GM12873 (cell line): ENCODE measurements at regions not wholly inside any gene's neighbourhood (a gene's known extent, or its start where the extent isn't known, plus 50 kb on each side); places are given as distances from the start of the nearest gene placed in this dataset.

ENCODE experiments used
- TF ChIP-seq, protein P1 (sequence below): IDR thresholded peaks from 2 replicates; pipeline ENCODE4 v1.5.1; 2012; ENCODE audit warnings: low read depth, mild to moderate bottlenecking, moderate library complexity, low read length, control low read depth; ENCODE audit not compliant: insufficient read depth; ENCODE audit errors: missing control alignments

DNA sequence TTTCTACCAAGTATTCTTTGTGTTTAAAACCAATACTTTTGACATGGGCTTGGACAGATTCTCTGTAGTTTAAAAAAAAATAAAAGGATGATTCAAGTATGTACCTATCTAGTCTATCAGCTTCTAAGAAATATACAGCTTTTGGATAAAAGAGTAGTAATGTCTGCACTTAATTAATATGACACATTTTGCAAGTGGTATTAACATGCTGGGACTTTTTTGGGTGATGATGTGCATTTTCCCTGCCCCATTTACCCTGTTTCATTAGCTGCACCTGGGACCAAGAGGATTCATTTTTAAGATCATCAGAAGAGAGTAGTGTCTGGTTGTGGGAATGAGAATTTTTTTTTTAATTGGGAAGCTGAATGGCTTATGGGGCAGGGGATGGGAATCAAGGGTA lies 236.2 kb upstream of the KLF14 start:
- TF ChIP-seq, protein P1, sequence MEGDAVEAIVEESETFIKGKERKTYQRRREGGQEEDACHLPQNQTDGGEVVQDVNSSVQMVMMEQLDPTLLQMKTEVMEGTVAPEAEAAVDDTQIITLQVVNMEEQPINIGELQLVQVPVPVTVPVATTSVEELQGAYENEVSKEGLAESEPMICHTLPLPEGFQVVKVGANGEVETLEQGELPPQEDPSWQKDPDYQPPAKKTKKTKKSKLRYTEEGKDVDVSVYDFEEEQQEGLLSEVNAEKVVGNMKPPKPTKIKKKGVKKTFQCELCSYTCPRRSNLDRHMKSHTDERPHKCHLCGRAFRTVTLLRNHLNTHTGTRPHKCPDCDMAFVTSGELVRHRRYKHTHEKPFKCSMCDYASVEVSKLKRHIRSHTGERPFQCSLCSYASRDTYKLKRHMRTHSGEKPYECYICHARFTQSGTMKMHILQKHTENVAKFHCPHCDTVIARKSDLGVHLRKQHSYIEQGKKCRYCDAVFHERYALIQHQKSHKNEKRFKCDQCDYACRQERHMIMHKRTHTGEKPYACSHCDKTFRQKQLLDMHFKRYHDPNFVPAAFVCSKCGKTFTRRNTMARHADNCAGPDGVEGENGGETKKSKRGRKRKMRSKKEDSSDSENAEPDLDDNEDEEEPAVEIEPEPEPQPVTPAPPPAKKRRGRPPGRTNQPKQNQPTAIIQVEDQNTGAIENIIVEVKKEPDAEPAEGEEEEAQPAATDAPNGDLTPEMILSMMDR, result no peak

- TF ChIP-seq, protein P1, result no peak
These were observed 236.7 kb upstream of the KLF14 start for GRCh38 chr7:130970696-130971095.

DNA sequence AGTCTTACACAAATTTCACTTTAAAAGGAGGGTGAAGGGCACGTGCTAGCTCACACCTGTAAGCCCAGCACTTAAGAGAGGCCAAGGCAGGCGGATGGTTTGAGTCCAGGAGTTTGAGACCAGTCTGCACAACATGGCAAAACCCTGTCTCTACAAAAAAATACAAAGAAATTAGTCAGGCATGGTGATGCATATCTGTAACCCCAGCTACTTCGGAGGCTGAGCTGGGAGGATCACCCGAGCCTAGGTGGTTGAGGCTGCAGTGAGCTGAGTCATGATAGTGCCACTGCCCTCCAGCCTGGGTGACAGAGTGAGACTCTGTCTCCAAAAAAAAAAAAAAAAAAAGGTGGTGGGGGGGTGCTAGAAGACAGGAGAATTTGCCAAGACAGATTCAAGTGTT lies 237.3 kb upstream of the KLF14 start:
- TF ChIP-seq, protein P1, result no peak

- TF ChIP-seq, protein P1, result no peak
These were observed 238.2 kb upstream of the KLF14 start for GRCh38 chr7:130972201-130972600.

- TF ChIP-seq, protein P1, result no peak
These were observed 239.6 kb upstream of the KLF14 start for GRCh38 chr7:130973637-130974036.

DNA sequence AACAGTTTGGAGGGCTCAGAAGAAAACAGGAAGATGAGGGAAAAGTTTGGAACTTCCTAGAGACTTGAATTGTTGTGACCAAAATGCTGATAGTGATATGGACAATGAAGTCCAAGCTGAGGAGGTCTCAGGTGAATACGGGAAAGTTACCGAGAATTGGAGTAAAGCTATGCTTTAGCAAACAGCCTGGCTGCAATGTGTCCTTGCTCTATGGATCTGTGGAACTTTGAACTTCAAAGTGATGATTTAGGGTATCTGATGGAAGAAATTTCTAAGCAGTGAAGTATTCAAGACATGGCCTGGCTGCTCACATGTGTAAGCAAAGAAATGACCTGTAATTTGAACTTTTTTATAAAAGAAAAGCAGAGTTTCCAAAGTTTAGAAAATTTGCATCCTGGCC lies 240.2 kb upstream of the KLF14 start:
- TF ChIP-seq, protein P1, result no peak

DNA sequence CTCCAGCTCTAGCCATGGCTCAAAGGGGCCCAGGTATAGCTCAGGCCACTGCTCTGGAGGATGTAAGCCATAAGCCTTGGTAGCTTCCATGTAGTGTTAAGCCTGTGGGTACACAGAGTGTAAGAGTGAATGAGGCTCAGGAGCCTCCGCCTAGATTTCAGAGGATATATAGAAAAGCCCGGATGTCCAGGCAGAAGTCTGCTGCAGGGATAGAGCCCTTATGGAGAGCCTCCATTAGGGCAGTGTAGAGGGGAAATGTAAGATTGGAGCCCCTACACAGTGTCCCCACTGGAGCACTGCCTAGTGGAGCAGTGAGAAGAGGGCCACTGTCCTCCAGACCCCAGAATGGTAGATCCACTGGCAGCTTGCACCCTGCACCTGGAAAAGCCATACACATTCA lies 240.8 kb upstream of the KLF14 start:
- TF ChIP-seq, protein P1, result no peak
